DND-41 (cell line): ENCODE measurements at regions not wholly inside any gene's neighbourhood (a gene's known extent, or its start where the extent isn't known, plus 50 kb on each side); places are given as distances from the start of the nearest gene placed in this dataset.

Experiments
- EZH2 ChIP-seq: IDR thresholded peaks from 3 replicates; pipeline ENCODE4 v1.6.1; 2012; ENCODE audit warnings: borderline replicate concordance, low read depth, mild to moderate bottlenecking, moderate library complexity, low read length, inconsistent platforms; ENCODE audit not compliant: severe bottlenecking
- TF ChIP-seq, protein P1 (sequence below): IDR thresholded peaks from 2 replicates; pipeline ENCODE4 v1.5.1; 2012; ENCODE audit warnings: borderline replicate concordance, low read length, moderate library complexity, mild to moderate bottlenecking; ENCODE audit not compliant: poor library complexity, severe bottlenecking; ENCODE audit errors: extremely low read depth

DNA sequence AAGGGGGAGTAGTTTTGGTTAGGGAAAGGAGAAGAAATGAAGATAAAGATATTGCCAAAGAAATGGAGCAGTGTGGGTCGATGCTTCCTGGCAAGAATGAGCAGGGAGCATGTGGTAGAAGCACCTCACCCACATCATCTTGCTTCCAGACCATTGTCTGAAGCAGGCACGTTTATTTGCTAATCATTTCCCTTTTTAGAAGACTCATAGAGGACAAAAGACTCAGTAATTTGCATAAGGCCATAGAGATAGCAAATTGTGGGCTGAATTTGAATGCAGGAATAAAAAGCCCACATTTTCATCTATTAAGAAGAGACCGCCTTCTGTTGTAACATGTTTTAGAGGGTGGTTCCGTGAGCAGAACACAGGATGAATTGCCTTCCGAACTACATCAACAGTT, 275.2 kb upstream of the FAT4 start:
- TF ChIP-seq, protein P1, sequence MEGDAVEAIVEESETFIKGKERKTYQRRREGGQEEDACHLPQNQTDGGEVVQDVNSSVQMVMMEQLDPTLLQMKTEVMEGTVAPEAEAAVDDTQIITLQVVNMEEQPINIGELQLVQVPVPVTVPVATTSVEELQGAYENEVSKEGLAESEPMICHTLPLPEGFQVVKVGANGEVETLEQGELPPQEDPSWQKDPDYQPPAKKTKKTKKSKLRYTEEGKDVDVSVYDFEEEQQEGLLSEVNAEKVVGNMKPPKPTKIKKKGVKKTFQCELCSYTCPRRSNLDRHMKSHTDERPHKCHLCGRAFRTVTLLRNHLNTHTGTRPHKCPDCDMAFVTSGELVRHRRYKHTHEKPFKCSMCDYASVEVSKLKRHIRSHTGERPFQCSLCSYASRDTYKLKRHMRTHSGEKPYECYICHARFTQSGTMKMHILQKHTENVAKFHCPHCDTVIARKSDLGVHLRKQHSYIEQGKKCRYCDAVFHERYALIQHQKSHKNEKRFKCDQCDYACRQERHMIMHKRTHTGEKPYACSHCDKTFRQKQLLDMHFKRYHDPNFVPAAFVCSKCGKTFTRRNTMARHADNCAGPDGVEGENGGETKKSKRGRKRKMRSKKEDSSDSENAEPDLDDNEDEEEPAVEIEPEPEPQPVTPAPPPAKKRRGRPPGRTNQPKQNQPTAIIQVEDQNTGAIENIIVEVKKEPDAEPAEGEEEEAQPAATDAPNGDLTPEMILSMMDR, result no peak
- no peak for TF ChIP-seq EZH2
